H9 (cell line): ENCODE measurements at regions not wholly inside any gene's neighbourhood (a gene's known extent, or its start where the extent isn't known, plus 50 kb on each side); places are given as distances from the start of the nearest gene placed in this dataset.

Source experiments
- DNase-seq: peaks from one replicate; pipeline ENCODE4 v3.0.0-alpha.2; 2017
- H2AFZ ChIP-seq: one replicate; pipeline ENCODE4 v1.6.1; 2013; ENCODE audit warnings: mild to moderate bottlenecking, low read length, control low read depth, moderate library complexity
- H2AK5ac ChIP-seq: 2 replicates; pipeline ENCODE4 v1.6.1; 2013; ENCODE audit warnings: low read length, control low read depth, mixed read lengths; ENCODE audit not compliant: insufficient read length
- H2BK120ac ChIP-seq: one replicate; pipeline ENCODE4 v1.6.1; 2013; ENCODE audit warnings: low read depth, mild to moderate bottlenecking, low read length, control low read depth, inconsistent platforms; ENCODE audit not compliant: poor library complexity, severe bottlenecking
- H2BK12ac ChIP-seq: 2 replicates; pipeline ENCODE4 v1.6.1; 2013; ENCODE audit warnings: low read length, control low read depth, mixed read lengths, low read depth; ENCODE audit not compliant: insufficient read length
- H2BK15ac ChIP-seq: 2 replicates; pipeline ENCODE4 v1.6.1; 2013; ENCODE audit warnings: low read depth, low read length, control low read depth
- H2BK20ac ChIP-seq: one replicate; pipeline ENCODE4 v1.6.1; 2013; ENCODE audit warnings: low read depth, mild to moderate bottlenecking, low read length, control low read depth, inconsistent platforms; ENCODE audit not compliant: poor library complexity, severe bottlenecking
- H2BK5ac ChIP-seq: 2 replicates; pipeline ENCODE4 v1.6.1; 2013; ENCODE audit warnings: low read length, control low read depth, mixed read lengths; ENCODE audit not compliant: insufficient read length
- H3K14ac ChIP-seq: 2 replicates; pipeline ENCODE4 v1.6.1; 2013; ENCODE audit warnings: low read length, control low read depth; ENCODE audit not compliant: insufficient read depth
- H3K18ac ChIP-seq: 2 replicates; pipeline ENCODE4 v1.6.1; 2013; ENCODE audit warnings: low read depth, mild to moderate bottlenecking, mixed read lengths, low read length, control low read depth; ENCODE audit not compliant: insufficient read length
- H3K23ac ChIP-seq: 2 replicates; pipeline ENCODE4 v1.6.1; 2013; ENCODE audit warnings: low read length, control low read depth, mixed read lengths, low read depth; ENCODE audit not compliant: insufficient read length
- H3K23me2 ChIP-seq: 2 replicates; pipeline ENCODE4 v1.6.1; 2013; ENCODE audit warnings: low read depth, mild to moderate bottlenecking, mixed read lengths, low read length, control low read depth; ENCODE audit not compliant: insufficient read length, poor library complexity, severe bottlenecking
- H3K27ac ChIP-seq: 2 replicates; pipeline ENCODE4 v1.5.1; 2013; ENCODE audit warnings: low read length, control low read depth, mixed read lengths, low read depth; ENCODE audit not compliant: insufficient read length
- H3K27me3 ChIP-seq: 2 replicates; pipeline ENCODE4 v1.6.1; 2013; ENCODE audit warnings: low read length, control low read depth, inconsistent platforms; ENCODE audit not compliant: insufficient read depth
- H3K4ac ChIP-seq: 2 replicates; pipeline ENCODE4 v1.6.1; 2013; ENCODE audit warnings: low read depth, mild to moderate bottlenecking, control low read depth, inconsistent platforms, low read length, moderate library complexity
- H3K4me1 ChIP-seq: 2 replicates; pipeline ENCODE4 v1.6.1; 2013; ENCODE audit warnings: low read length, control low read depth, inconsistent platforms; ENCODE audit not compliant: insufficient read depth
- H3K4me2 ChIP-seq: 2 replicates; pipeline ENCODE4 v1.6.1; 2013; ENCODE audit warnings: low read length, control low read depth, mixed read lengths; ENCODE audit not compliant: insufficient read length, insufficient read depth
- H3K56ac ChIP-seq: 2 replicates; pipeline ENCODE4 v1.6.1; 2013; ENCODE audit warnings: low read depth, mild to moderate bottlenecking, mixed read lengths, low read length, control low read depth; ENCODE audit not compliant: insufficient read length
- H3K79me1 ChIP-seq: 2 replicates; pipeline ENCODE4 v1.6.1; 2013; ENCODE audit warnings: low read depth, mild to moderate bottlenecking, moderate library complexity, low read length, control low read depth, inconsistent platforms; ENCODE audit not compliant: insufficient read depth, poor library complexity, severe bottlenecking
- H3K79me2 ChIP-seq: 2 replicates; pipeline ENCODE4 v1.6.1; 2013; ENCODE audit warnings: low read length, control low read depth, inconsistent platforms; ENCODE audit not compliant: insufficient read depth
- H3K9ac ChIP-seq: 2 replicates; pipeline ENCODE4 v1.6.1; 2013; ENCODE audit warnings: low read length, control low read depth, mixed read lengths; ENCODE audit not compliant: insufficient read length; ENCODE audit errors: extremely low read depth
- H3K9me3 ChIP-seq: one replicate; pipeline ENCODE4 v1.6.1; 2013; ENCODE audit warnings: low read depth, low read length, inconsistent platforms; ENCODE audit not compliant: control insufficient read depth
- H3T11ph ChIP-seq: one replicate; pipeline ENCODE4 v1.6.1; 2013; ENCODE audit warnings: mild to moderate bottlenecking, low read length, control low read depth, inconsistent platforms
- H4K20me1 ChIP-seq: one replicate; pipeline ENCODE4 v1.6.1; 2013; ENCODE audit not compliant: control insufficient read depth, insufficient read length, insufficient read depth
- H4K5ac ChIP-seq: 2 replicates; pipeline ENCODE4 v1.6.1; 2013; ENCODE audit warnings: low read depth, mild to moderate bottlenecking, mixed read lengths, low read length, control low read depth; ENCODE audit not compliant: insufficient read length
- H4K8ac ChIP-seq: replicated peaks from 2 replicates; pipeline ENCODE4 v1.6.1; 2013; ENCODE audit warnings: low read length, control low read depth, mixed read lengths, low read depth; ENCODE audit not compliant: insufficient read length
- H4K91ac ChIP-seq: 2 replicates; pipeline ENCODE4 v1.6.1; 2013; ENCODE audit warnings: low read depth, mild to moderate bottlenecking, moderate library complexity, mixed read lengths, low read length, control low read depth; ENCODE audit not compliant: insufficient read length
- H3K27ac Mint-ChIP-seq, 3 experiments: 2 replicates in 2 of 3; 3 replicates in 1 of 3; pipeline ENCODE4 v1.8.0; 2020 to 2021; ENCODE audit warnings: mixed read lengths in 3 of 3, mild to moderate bottlenecking in 1 of 3, moderate library complexity in 1 of 3
- H3K27me3 Mint-ChIP-seq: 2 replicates; pipeline ENCODE4 v1.8.0; 2021; ENCODE audit warnings: low read depth, mild to moderate bottlenecking, moderate library complexity, mixed read lengths
- H3K36me3 Mint-ChIP-seq, 3 experiments: 2 replicates in 2 of 3; 3 replicates in 1 of 3; pipeline ENCODE4 v1.8.0; 2020 to 2021; ENCODE audit warnings: low read depth in 3 of 3, mixed read lengths in 3 of 3; ENCODE audit not compliant: insufficient read depth in 1 of 3
- H3K4me1 Mint-ChIP-seq, 2 experiments: 2 replicates each; pipeline ENCODE4 v1.8.0; 2020; ENCODE audit warnings: mixed read lengths in 2 of 2
- H3K4me3 Mint-ChIP-seq, 2 experiments: 2 replicates in 1 of 2; 3 replicates in 1 of 2; pipeline ENCODE4 v1.8.0; 2020 to 2021; ENCODE audit warnings: mild to moderate bottlenecking in 2 of 2, mixed read lengths in 2 of 2, moderate library complexity in 1 of 2
- H3K9me3 Mint-ChIP-seq, 2 experiments: 2 replicates in 1 of 2; 3 replicates in 1 of 2; pipeline ENCODE4 v1.8.0; 2020; ENCODE audit warnings: mild to moderate bottlenecking in 2 of 2, mixed read lengths in 2 of 2, moderate library complexity in 1 of 2
- CTCF ChIP-seq: fragments of 200-600 bp; sonication (generic); conservative IDR thresholded peaks from 3 replicates; pipeline ENCODE4 v1.8.0; 2021; ENCODE audit warnings: antibody characterized with exemption, mild to moderate bottlenecking
- WGBS: extraction: QIAGEN DNeasy Blood & Tissue Kit; methylation state at CpG from one replicate; pipeline ENCODE4 v1.1.7; 2013; ENCODE audit warnings: missing lambda C conversion rate, low lambda C conversion rate, mixed read lengths; ENCODE audit not compliant: insufficient read length; ENCODE audit errors: extremely low coverage; 5-methylcytosine and 5-hydroxymethylcytosine counted together

DNA sequence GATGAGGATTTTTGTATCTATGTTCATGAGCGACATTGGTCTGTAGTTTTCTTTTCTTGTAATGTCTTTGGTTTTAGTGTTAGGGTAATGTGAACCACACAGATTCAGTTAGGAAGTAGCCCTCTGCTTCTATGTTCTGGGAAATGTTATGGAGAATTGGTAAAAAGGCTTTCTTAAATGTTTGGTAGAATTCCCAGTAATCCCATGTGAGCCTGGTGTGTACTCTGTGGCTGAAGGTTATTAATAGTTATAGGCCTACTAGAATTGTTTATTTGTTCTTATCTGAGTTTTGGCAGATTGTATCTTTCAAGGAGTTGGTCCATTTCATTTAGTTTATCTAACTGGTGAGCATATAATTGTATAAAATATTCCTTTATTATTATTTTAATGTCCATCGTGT lies 484.6 kb upstream of the GHITM start:
- no peak overlapping the region for H3K56ac ChIP-seq
- H4K91ac ChIP-seq: no peak overlapping the region
- Mint-ChIP-seq H3K27me3 (no peaks in the 10 kb centered on the region), H3K4me3 (no peak overlapping the region), H3K27ac (no peak overlapping the region), H3K36me3 (no peaks in the 10 kb centered on the region), H3K4me1 (peaks cover 0 to 4% of the 10 kb centered on the region in 2 experiments; a peak in 2 of 4 replicates), H3K9me3 (peaks cover 0 to 3% of the 10 kb centered on the region in 2 experiments; a peak in 1 of 5 replicates)
- no peak overlapping the region for H3K27ac ChIP-seq
- no peak overlapping the region for H3K23ac ChIP-seq
- no peak overlapping the region for H3K9ac ChIP-seq
- no peak overlapping the region for H3K4ac ChIP-seq
- H2BK12ac ChIP-seq: no peak overlapping the region
- no peak overlapping the region for H2BK120ac ChIP-seq
- no peaks in the 10 kb centered on the region for H3K4me1 ChIP-seq
- TF ChIP-seq CTCF: no peak
- no peak overlapping the region for H3K4me2 ChIP-seq
- H3K79me2 ChIP-seq: no peaks in the 10 kb centered on the region
- no peaks in the 10 kb centered on the region for H3K79me1 ChIP-seq
- H3K27me3 ChIP-seq: no peaks in the 10 kb centered on the region
- no peak overlapping the region for H2AFZ ChIP-seq
- no CpG with 5 or more reads among the region's 2 CpGs for WGBS
- no peak overlapping the region for H3K14ac ChIP-seq
- no peak for DNase-seq
- no peak overlapping the region for H2BK5ac ChIP-seq
- no peak overlapping the region for H2BK20ac ChIP-seq
- no peaks in the 10 kb centered on the region for H3K23me2 ChIP-seq
- no peak overlapping the region for H2AK5ac ChIP-seq
- H4K5ac ChIP-seq: no peak overlapping the region
- no peak overlapping the region for H2BK15ac ChIP-seq
- H4K8ac ChIP-seq: no peak overlapping the region
- no peaks in the 10 kb centered on the region for H4K20me1 ChIP-seq
- no peak overlapping the region for H3K18ac ChIP-seq
- H3K9me3 ChIP-seq: no peaks in the 10 kb centered on the region
- H3T11ph ChIP-seq: no peak overlapping the region
